ENCODE measurements at regions not wholly inside any gene's neighbourhood (a gene's known extent, or its start where the extent isn't known, plus 50 kb on each side); places are given as distances from the start of the nearest gene placed in this dataset.
A peak's percentile ranks its signal among the peaks of the same experiment; 100 is the strongest.

DNA sequence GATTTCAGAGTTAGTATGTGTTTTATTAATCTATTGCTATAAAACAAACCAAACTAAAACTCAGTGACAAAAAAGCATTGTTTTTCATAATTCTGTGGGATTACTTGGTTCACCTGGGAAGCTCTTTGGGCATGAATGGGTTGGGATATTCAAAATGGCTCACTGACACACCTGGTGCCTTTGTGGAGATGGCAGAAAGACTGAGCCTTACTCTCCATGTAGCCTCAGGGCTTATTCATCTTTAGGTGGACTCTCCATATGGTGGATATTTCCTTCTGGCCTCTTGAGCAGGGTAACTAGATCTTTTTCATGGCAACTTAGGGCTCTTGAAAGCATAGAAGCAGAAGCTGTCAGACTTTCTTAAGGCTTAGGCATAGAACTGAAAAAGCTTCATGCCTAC lies 1102.8 kb upstream of the SEL1L start:
- H2AFZ ChIP-seq (ENCODE audit: insufficient read depth, low read length, poor library complexity), result no peak overlapping the region
- no peaks in the 10 kb centered on the region for H3K9me3 ChIP-seq (ENCODE audit: insufficient read depth, low read depth, low read length)
- no peak overlapping the region for H2BK12ac ChIP-seq (ENCODE audit: low read length)
- H2BK5ac ChIP-seq (ENCODE audit: low read depth, low read length, poor library complexity), result no peak overlapping the region
- no peaks in the 10 kb centered on the region for H3K27me3 ChIP-seq (ENCODE audit: insufficient read depth, low read length)
- no peak overlapping the region for H3K9ac ChIP-seq (ENCODE audit: low read length)
- H3K36me3 ChIP-seq (ENCODE audit: control insufficient read depth in 1 of 2, insufficient read depth in 2 of 2, low read length in 2 of 2), result no peaks in the 10 kb centered on the region
- H3K4me2 ChIP-seq (ENCODE audit: low read length), result no peak overlapping the region
- H2AK5ac ChIP-seq (ENCODE audit: low read length), result no peak overlapping the region
- no peaks in the 10 kb centered on the region for H3K4me1 ChIP-seq (ENCODE audit: control insufficient read depth in 1 of 2, insufficient read depth in 2 of 2, low read length in 2 of 2)
- no peak overlapping the region for H2BK120ac ChIP-seq (ENCODE audit: insufficient read depth, low read length, poor library complexity)
- no peak overlapping the region for H3K23ac ChIP-seq (ENCODE audit: low read length)
- H3K18ac ChIP-seq (ENCODE audit: low read length), result no peak overlapping the region
- no peaks in the 10 kb centered on the region for H3K79me1 ChIP-seq (ENCODE audit: low read length)
- no peaks in the 10 kb centered on the region for H3K79me2 ChIP-seq (ENCODE audit: control insufficient read depth, insufficient read depth, low read length, poor library complexity)
- DNase-seq, result no peak
- no peak overlapping the region for H4K8ac ChIP-seq (ENCODE audit: low read depth, low read length)
- H3K27ac ChIP-seq (ENCODE audit: low read depth, low read length), result no peak overlapping the region
- no peak overlapping the region for H4K91ac ChIP-seq (ENCODE audit: low read depth, low read length)
- no peak overlapping the region for H3K4me3 ChIP-seq (ENCODE audit: low read depth, low read length)
- H3K4ac ChIP-seq (ENCODE audit: low read depth, low read length), result no peak overlapping the region
- H3K14ac ChIP-seq (ENCODE audit: low read length), result no peak overlapping the region
- H4K12ac ChIP-seq (ENCODE audit: low read depth, low read length), result no peak overlapping the region

DNA sequence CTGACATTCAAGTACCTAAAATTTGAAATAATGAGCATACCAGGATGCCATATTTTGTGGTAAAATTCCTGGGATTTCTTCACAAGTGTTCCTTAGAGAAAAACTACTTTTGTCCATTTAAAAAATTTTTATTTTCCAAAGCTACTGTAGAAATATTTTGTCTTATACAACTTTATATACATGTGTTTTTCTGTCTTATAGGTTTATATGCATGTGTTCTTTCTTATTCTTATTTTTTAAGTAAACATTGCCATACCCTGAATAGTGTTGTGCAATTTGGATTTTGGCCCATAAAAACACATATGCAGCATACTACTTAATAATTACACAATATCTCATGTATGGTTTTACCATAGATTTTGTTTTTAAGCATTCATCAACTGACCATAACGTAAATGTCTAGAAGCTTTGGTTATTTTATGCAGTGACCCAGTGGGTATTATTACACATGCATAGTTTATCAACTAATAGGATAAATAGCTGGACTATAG lies 1107.4 kb upstream of the SEL1L start:
- Histone ChIP-seq H4K12ac (ENCODE audit: low read depth, low read length) (no peak overlapping the region), H2BK12ac (ENCODE audit: low read length) (no peak overlapping the region), H3K14ac (ENCODE audit: low read length) (no peak overlapping the region), H3K79me1 (ENCODE audit: low read length) (no peaks in the 10 kb centered on the region), H2AK5ac (ENCODE audit: low read length) (no peak overlapping the region), H2AFZ (ENCODE audit: insufficient read depth, low read length, poor library complexity) (no peak overlapping the region), H3K4ac (ENCODE audit: low read depth, low read length) (no peak overlapping the region), H3K27ac (ENCODE audit: low read depth, low read length) (no peak overlapping the region), H2BK5ac (ENCODE audit: low read depth, low read length, poor library complexity) (no peak overlapping the region), H4K91ac (ENCODE audit: low read depth, low read length) (no peak overlapping the region), H3K23ac (ENCODE audit: low read length) (no peak overlapping the region), H3K36me3 (ENCODE audit: control insufficient read depth in 1 of 2, insufficient read depth in 2 of 2, low read length in 2 of 2) (no peaks in the 10 kb centered on the region), H3K79me2 (ENCODE audit: control insufficient read depth, insufficient read depth, low read length, poor library complexity) (no peaks in the 10 kb centered on the region), H3K4me3 (ENCODE audit: low read depth, low read length) (no peak overlapping the region), H3K18ac (ENCODE audit: low read length) (no peak overlapping the region), H3K9me3 (ENCODE audit: insufficient read depth, low read depth, low read length) (no peaks in the 10 kb centered on the region), H4K8ac (ENCODE audit: low read depth, low read length) (no peak overlapping the region), H3K4me1 (ENCODE audit: control insufficient read depth in 1 of 2, insufficient read depth in 2 of 2, low read length in 2 of 2) (no peaks in the 10 kb centered on the region), H3K9ac (ENCODE audit: low read length) (no peak overlapping the region), H2BK120ac (ENCODE audit: insufficient read depth, low read length, poor library complexity) (no peak overlapping the region), H3K4me2 (ENCODE audit: low read length) (no peak overlapping the region), H3K27me3 (ENCODE audit: insufficient read depth, low read length) (no peaks in the 10 kb centered on the region)
- no peak for DNase-seq
- WGBS (ENCODE audit: extremely low coverage, insufficient coverage, insufficient read length), result no CpG with 5 or more reads among the region's 1 CpG

DNA sequence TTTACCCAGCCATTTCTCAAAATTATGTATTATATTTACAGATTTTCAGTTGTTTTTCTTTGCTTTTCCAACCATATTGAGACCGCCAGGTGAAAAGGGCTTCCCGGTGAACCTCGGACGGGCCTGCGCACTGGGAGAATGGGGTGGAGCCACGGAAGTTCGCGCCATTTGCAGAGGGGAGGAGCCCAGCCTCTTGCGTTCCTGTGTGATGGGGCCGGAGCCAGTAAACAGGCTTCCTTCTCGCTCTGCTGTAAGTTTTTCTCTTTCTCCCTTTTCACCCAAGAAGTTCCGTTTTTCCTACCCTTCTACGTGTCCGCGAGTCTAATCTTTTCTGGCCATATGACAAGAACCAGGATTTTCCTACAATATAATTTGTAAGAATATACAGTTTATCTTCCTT lies 1108.8 kb upstream of the SEL1L start:
- Histone ChIP-seq H4K8ac (ENCODE audit: low read depth, low read length) (no peak overlapping the region), H3K36me3 (ENCODE audit: control insufficient read depth in 1 of 2, insufficient read depth in 2 of 2, low read length in 2 of 2) (no peaks in the 10 kb centered on the region), H4K12ac (ENCODE audit: low read depth, low read length) (no peak overlapping the region), H3K27me3 (ENCODE audit: insufficient read depth, low read length) (no peaks in the 10 kb centered on the region), H2BK5ac (ENCODE audit: low read depth, low read length, poor library complexity) (no peak overlapping the region), H4K91ac (ENCODE audit: low read depth, low read length) (no peak overlapping the region), H3K9me3 (ENCODE audit: insufficient read depth, low read depth, low read length) (no peaks in the 10 kb centered on the region), H3K9ac (ENCODE audit: low read length) (no peak overlapping the region), H3K4me2 (ENCODE audit: low read length) (no peak overlapping the region), H3K79me2 (ENCODE audit: control insufficient read depth, insufficient read depth, low read length, poor library complexity) (no peaks in the 10 kb centered on the region), H3K23ac (ENCODE audit: low read length) (no peak overlapping the region), H3K79me1 (ENCODE audit: low read length) (no peaks in the 10 kb centered on the region), H2AFZ (ENCODE audit: insufficient read depth, low read length, poor library complexity) (no peak overlapping the region), H3K4me3 (ENCODE audit: low read depth, low read length) (no peak overlapping the region), H3K14ac (ENCODE audit: low read length) (no peak overlapping the region), H3K18ac (ENCODE audit: low read length) (no peak overlapping the region), H2AK5ac (ENCODE audit: low read length) (no peak overlapping the region), H2BK120ac (ENCODE audit: insufficient read depth, low read length, poor library complexity) (no peak overlapping the region), H3K4me1 (ENCODE audit: control insufficient read depth in 1 of 2, insufficient read depth in 2 of 2, low read length in 2 of 2) (no peaks in the 10 kb centered on the region), H2BK12ac (ENCODE audit: low read length) (no peak overlapping the region), H3K4ac (ENCODE audit: low read depth, low read length) (no peak overlapping the region), H3K27ac (ENCODE audit: low read depth, low read length) (no peak overlapping the region)
- peak in 1 of 2 donors; percentile 10 for DNase-seq
- WGBS (ENCODE audit: extremely low coverage, insufficient coverage, insufficient read length), result no CpG with 5 or more reads among the region's 15 CpGs

DNA sequence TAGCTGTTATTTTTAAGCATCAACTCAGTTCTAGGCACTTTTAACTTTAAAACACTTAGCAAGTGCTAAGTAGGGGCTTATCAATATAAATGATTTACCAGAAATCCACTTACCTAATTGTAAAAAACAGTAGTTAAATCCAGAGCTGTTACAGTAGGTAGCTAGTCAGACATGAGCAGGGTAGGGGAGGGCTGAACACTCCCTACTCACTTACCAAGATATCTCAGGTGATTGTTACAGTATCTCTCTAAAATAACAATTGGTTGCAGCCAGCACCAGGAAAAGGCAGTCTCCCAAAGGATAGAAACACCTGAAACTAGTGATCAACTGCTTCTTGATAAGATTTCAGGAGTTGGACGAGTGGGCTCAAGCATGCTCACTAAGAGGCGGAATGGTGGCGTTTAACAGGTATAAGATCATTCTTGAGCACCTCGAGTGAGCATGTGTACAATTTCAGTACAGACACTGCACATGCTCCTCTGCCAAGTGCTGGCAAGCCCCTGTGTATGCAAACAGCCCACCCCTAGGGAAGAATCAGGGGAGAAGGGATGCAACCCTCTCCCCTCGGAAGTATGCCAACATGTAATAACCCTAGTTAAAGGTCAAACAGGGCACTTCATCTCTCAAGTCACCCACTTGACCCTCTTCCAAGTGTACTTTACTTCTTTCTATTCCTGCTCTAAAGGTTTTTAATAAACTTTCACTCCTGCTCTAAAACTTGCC lies 1113.6 kb upstream of the SEL1L start:
- Histone ChIP-seq H3K79me2 (ENCODE audit: control insufficient read depth, insufficient read depth, low read length, poor library complexity) (no peaks in the 10 kb centered on the region), H3K14ac (ENCODE audit: low read length) (no peak overlapping the region), H3K36me3 (ENCODE audit: control insufficient read depth in 1 of 2, insufficient read depth in 2 of 2, low read length in 2 of 2) (no peaks in the 10 kb centered on the region)

More for the DNA sequence above, 1113.6 kb upstream of the SEL1L start:
- no peak overlapping the region for H3K4ac ChIP-seq (ENCODE audit: low read depth, low read length)
- H2AFZ ChIP-seq (ENCODE audit: insufficient read depth, low read length, poor library complexity), result no peak overlapping the region
- H3K4me2 ChIP-seq (ENCODE audit: low read length), result no peak overlapping the region
- H4K12ac ChIP-seq (ENCODE audit: low read depth, low read length), result no peak overlapping the region
- no peak overlapping the region for H2BK12ac ChIP-seq (ENCODE audit: low read length)
- H3K4me1 ChIP-seq (ENCODE audit: control insufficient read depth in 1 of 2, insufficient read depth in 2 of 2, low read length in 2 of 2), result no peaks in the 10 kb centered on the region
- no peak for DNase-seq
- H4K8ac ChIP-seq (ENCODE audit: low read depth, low read length), result no peak overlapping the region
- no peaks in the 10 kb centered on the region for H3K27me3 ChIP-seq (ENCODE audit: insufficient read depth, low read length)
- H2BK120ac ChIP-seq (ENCODE audit: insufficient read depth, low read length, poor library complexity), result no peak overlapping the region
- no peak overlapping the region for H3K4me3 ChIP-seq (ENCODE audit: low read depth, low read length)
- no peaks in the 10 kb centered on the region for H3K9me3 ChIP-seq (ENCODE audit: insufficient read depth, low read depth, low read length)
- WGBS (ENCODE audit: extremely low coverage, insufficient coverage, insufficient read length), result no CpG with 5 or more reads among the region's 5 CpGs
- H2BK5ac ChIP-seq (ENCODE audit: low read depth, low read length, poor library complexity), result no peak overlapping the region
- no peak overlapping the region for H4K91ac ChIP-seq (ENCODE audit: low read depth, low read length)
- H3K9ac ChIP-seq (ENCODE audit: low read length), result no peak overlapping the region
- no peak overlapping the region for H3K23ac ChIP-seq (ENCODE audit: low read length)
- H3K27ac ChIP-seq (ENCODE audit: low read depth, low read length), result no peak overlapping the region
- no peak overlapping the region for H3K18ac ChIP-seq (ENCODE audit: low read length)
- H3K79me1 ChIP-seq (ENCODE audit: low read length), result no peaks in the 10 kb centered on the region
- H2AK5ac ChIP-seq (ENCODE audit: low read length), result no peak overlapping the region
